PC-3 (cell line): ENCODE measurements at regions not wholly inside any gene's neighbourhood (a gene's known extent, or its start where the extent isn't known, plus 50 kb on each side); places are given as distances from the start of the nearest gene placed in this dataset.

Experiments
- ATAC-seq: fragments of 200-7000 bp; cut with Tn5 transposase; 2 replicates; pipeline ENCODE4 v1.9.1; 2020; ENCODE audit warnings: mild to moderate bottlenecking, moderate library complexity
- BruUV-seq: library from RNA; stranded (reverse); fragments of 400-500 nt; replicated peaks from 2 replicates; lab custom pipeline; 2021; lab: Mats Ljungman, UMichigan
- CTCF ChIA-PET: fragments of 300-600 bp; sonication (Branson Sonifier 250); formaldehyde crosslinking; loops from one replicate; lab custom pipeline; 2022; ENCODE audit warnings: antibody characterized with exemption; lab: Charles Lee
- POLR2A ChIA-PET: fragments of 300-600 bp; sonication (Branson Sonifier 250); formaldehyde crosslinking; loops from one replicate; lab custom pipeline; 2022; ENCODE audit warnings: antibody characterized with exemption; ENCODE audit not compliant: unreplicated experiment; lab: Charles Lee
- DNase-seq: peaks from one replicate; pipeline ENCODE4 v3.0.0-alpha.2; 2015
- H2AFZ ChIP-seq: fragments of 300-600 bp; sonication (generic); 2 replicates; pipeline ENCODE4 v1.6.0; 2016; ENCODE audit warnings: antibody characterized with exemption, low read length
- H3F3A ChIP-seq: fragments of 300-600 bp; sonication (generic); one replicate; pipeline ENCODE4 v1.6.0; 2017; ENCODE audit warnings: antibody characterized with exemption, low read length, control low read depth, mild to moderate bottlenecking; ENCODE audit not compliant: unreplicated experiment
- H3K27ac ChIP-seq: fragments of 300-600 bp; sonication (generic); 2 replicates; pipeline ENCODE4 v1.5.1; 2016; ENCODE audit warnings: mild to moderate bottlenecking, low read length
- H3K27me3 ChIP-seq: fragments of 300-600 bp; sonication (generic); 2 replicates; pipeline ENCODE4 v1.6.1; 2016; ENCODE audit warnings: low read length, mixed read lengths
- H3K36me3 ChIP-seq: fragments of 300-600 bp; sonication (generic); 2 replicates; pipeline ENCODE4 v1.6.1; 2016; ENCODE audit warnings: low read depth, mixed run types, low read length, mixed read lengths
- H3K4me1 ChIP-seq: fragments of 300-600 bp; sonication (generic); 2 replicates; pipeline ENCODE4 v1.5.1; 2016; ENCODE audit warnings: low read length; ENCODE audit not compliant: insufficient read depth
- H3K4me2 ChIP-seq: fragments of 300-600 bp; sonication (generic); 2 replicates; pipeline ENCODE4 v1.6.0; 2016; ENCODE audit warnings: low read length
- H3K4me3 ChIP-seq: fragments of 300-600 bp; sonication (generic); 2 replicates; pipeline ENCODE4 v1.5.1; 2016; ENCODE audit warnings: mild to moderate bottlenecking, low read length, mixed read lengths
- H3K79me2 ChIP-seq: fragments of 300-600 bp; sonication (generic); 2 replicates; pipeline ENCODE4 v1.6.1; 2017; ENCODE audit warnings: low read length, mixed read lengths
- H3K9ac ChIP-seq: fragments of 300-600 bp; sonication (generic); 2 replicates; pipeline ENCODE4 v1.6.0; 2016; ENCODE audit warnings: mild to moderate bottlenecking, low read length
- H3K9me2 ChIP-seq: fragments of 300-600 bp; sonication (generic); replicated peaks from 2 replicates; pipeline ENCODE4 v1.6.1; 2016; ENCODE audit warnings: mixed run types, low read length, mixed read lengths
- H3K9me3 ChIP-seq: fragments of 300-600 bp; sonication (generic); 2 replicates; pipeline ENCODE4 v1.6.1; 2016; ENCODE audit warnings: low read length, mixed read lengths
- H4K20me1 ChIP-seq: fragments of 300-600 bp; sonication (generic); 2 replicates; pipeline ENCODE4 v1.6.1; 2016; ENCODE audit warnings: low read length, mixed read lengths
- EZH2 ChIP-seq: fragments of 300-600 bp; sonication (generic); IDR thresholded peaks from one replicate; pipeline ENCODE4 v1.6.1; 2017; ENCODE audit warnings: antibody characterized with exemption, mild to moderate bottlenecking, low read length; ENCODE audit not compliant: unreplicated experiment
- EZH2phosphoT487 ChIP-seq: fragments of 300-600 bp; sonication (generic); IDR thresholded peaks from 2 replicates; pipeline ENCODE4 v1.6.1; 2018; ENCODE audit warnings: mild to moderate bottlenecking, antibody characterized with exemption, low read length, borderline replicate concordance
- intact Hi-C: fragments of 100-400 bp; cut with micrococcal nuclease; formaldehyde crosslinking; loops from 2 replicates; pipeline ENCODE4 v1.9.0; 2023
- TF ChIP-seq, protein P1 (sequence below): fragments of 300-600 bp; sonication (generic); conservative IDR thresholded peaks from 2 replicates; pipeline ENCODE4 v1.5.1; 2017; ENCODE audit warnings: antibody characterized with exemption, low read depth, mild to moderate bottlenecking, low read length

- Histone ChIP-seq H3K9ac (peak overlapping the region; percentile 54), H3K27ac (peak overlapping the region; percentile 95), H3F3A (no peaks in the 10 kb centered on the region), H3K36me3 (no peaks in the 10 kb centered on the region), H3K4me2 (no peak overlapping the region), H3K4me3 (no peak overlapping the region), H3K9me3 (no peaks in the 10 kb centered on the region), H3K27me3 (no peaks in the 10 kb centered on the region), H3K9me2 (no peaks in the 10 kb centered on the region), H3K79me2 (no peaks in the 10 kb centered on the region), H3K4me1 (peaks cover 43% of the 10 kb centered on the region), H2AFZ (no peak overlapping the region), H4K20me1 (no peaks in the 10 kb centered on the region)
- CTCF ChIA-PET, result no interaction called here
- no peak for ATAC-seq
- DNase-seq, result no peak
- TF ChIP-seq EZH2 (no peak), EZH2phosphoT487 (no peak)
- TF ChIP-seq, protein P1, sequence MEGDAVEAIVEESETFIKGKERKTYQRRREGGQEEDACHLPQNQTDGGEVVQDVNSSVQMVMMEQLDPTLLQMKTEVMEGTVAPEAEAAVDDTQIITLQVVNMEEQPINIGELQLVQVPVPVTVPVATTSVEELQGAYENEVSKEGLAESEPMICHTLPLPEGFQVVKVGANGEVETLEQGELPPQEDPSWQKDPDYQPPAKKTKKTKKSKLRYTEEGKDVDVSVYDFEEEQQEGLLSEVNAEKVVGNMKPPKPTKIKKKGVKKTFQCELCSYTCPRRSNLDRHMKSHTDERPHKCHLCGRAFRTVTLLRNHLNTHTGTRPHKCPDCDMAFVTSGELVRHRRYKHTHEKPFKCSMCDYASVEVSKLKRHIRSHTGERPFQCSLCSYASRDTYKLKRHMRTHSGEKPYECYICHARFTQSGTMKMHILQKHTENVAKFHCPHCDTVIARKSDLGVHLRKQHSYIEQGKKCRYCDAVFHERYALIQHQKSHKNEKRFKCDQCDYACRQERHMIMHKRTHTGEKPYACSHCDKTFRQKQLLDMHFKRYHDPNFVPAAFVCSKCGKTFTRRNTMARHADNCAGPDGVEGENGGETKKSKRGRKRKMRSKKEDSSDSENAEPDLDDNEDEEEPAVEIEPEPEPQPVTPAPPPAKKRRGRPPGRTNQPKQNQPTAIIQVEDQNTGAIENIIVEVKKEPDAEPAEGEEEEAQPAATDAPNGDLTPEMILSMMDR, result no peak
- POLR2A ChIA-PET, result interaction anchor here (0.5 to 1.9 kb wide), 4 partner anchors 98 to 199 kb away, joined by 4 to 15 read pairs (median 10); no protein-coding TSS in a partner anchor
- no TSS peak for BruUV-seq
- intact Hi-C loops, result no loop called here
Measured at GRCh38 chr13:44267203-44267602, 106.4 kb upstream of the SERP2 start.

DNA sequence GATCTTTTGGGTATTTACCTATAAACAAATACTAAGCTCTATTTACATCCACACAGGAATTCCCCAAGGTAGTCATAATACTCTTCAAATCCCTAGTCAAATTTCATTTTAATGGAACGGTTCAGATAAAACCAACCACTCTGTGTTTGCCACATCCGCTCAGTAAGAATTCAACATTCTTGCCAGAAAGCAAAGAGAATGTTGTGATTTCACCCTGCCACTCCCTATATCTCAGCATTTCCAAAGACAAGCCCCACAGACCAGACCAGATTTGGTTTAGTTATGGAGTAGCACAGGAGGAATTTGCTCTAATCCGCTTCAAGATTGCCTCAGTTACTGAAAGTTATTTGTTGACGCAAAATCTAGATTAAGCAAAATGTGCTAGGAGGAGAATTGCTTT, 105.6 kb upstream of the SERP2 start:
- Histone ChIP-seq H3K9me3 (no peaks in the 10 kb centered on the region), H4K20me1 (no peaks in the 10 kb centered on the region), H3K27me3 (no peaks in the 10 kb centered on the region), H3K9me2 (no peaks in the 10 kb centered on the region), H3F3A (no peaks in the 10 kb centered on the region), H3K4me2 (peak overlapping the region; percentile 63), H3K4me1 (peaks cover 43% of the 10 kb centered on the region), H3K79me2 (no peaks in the 10 kb centered on the region), H3K9ac (peak overlapping the region; percentile 66), H2AFZ (no peak overlapping the region), H3K27ac (peak overlapping the region; percentile 95), H3K4me3 (no peak overlapping the region), H3K36me3 (no peaks in the 10 kb centered on the region)
- intact Hi-C loops, result loop anchor here (1.0 to 2.0 kb wide), 2 partner anchors 36 to 39 kb away; no protein-coding TSS in a partner anchor
- DNase-seq (peak; percentile 91), ATAC-seq (peak; percentile 83)
- TF ChIP-seq EZH2 (no peak), EZH2phosphoT487 (no peak)
- TF ChIP-seq, protein P1, result no peak
- no TSS peak for BruUV-seq
- ChIA-PET CTCF (interaction anchor here (0.5 kb wide), 1 partner anchor 167 kb away, joined by 4 read pairs; no protein-coding TSS in a partner anchor), POLR2A (interaction anchor here (0.5 to 1.9 kb wide), 4 partner anchors 97 to 200 kb away, joined by 4 to 15 read pairs (median 10); no protein-coding TSS in a partner anchor)

DNA sequence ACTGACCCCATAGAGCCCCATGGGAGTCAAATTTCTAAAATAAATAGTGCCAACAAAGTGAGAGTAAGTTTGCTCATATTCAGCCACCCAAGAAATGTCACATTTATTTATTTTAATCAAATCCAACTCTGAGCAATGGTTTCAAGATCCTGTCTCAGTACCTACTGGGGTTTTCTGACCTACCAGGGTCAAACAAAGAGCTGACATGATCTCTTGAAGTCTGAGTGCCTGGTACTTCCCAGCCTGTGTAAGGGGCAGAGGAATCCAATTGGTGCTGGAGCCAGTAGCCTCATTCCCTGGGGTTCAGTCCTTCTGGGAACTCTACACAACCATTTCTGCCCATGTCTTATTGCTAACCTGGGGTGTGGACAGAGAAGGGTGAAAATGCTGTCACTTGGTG, 104.6 kb upstream of the SERP2 start:
- Histone ChIP-seq H3K36me3 (no peaks in the 10 kb centered on the region), H3K9me3 (no peaks in the 10 kb centered on the region), H3K9me2 (no peaks in the 10 kb centered on the region), H3K9ac (peak overlapping the region; percentile 66; the same call in 1 of the 2 replicates), H3F3A (no peaks in the 10 kb centered on the region), H3K4me1 (peaks cover 48% of the 10 kb centered on the region), H3K4me3 (no peak overlapping the region), H3K27ac (peak overlapping the region; percentile 95), H3K27me3 (no peaks in the 10 kb centered on the region), H3K79me2 (no peaks in the 10 kb centered on the region), H2AFZ (no peak overlapping the region), H3K4me2 (0 out of 2 replicates have a peak overlapping the region, but pooled peaks have one; percentile 63), H4K20me1 (no peaks in the 10 kb centered on the region)
- ATAC-seq (no peak), DNase-seq (no peak)
- ChIA-PET POLR2A (interaction anchor here (1.9 kb wide), 1 partner anchor 168 kb away, joined by 13 read pairs; no protein-coding TSS in a partner anchor), CTCF (no interaction called here)
- no TSS peak for BruUV-seq
- intact Hi-C loops, result loop anchor here (1.0 to 2.0 kb wide), 2 partner anchors 37 to 38 kb away; no protein-coding TSS in a partner anchor
- TF ChIP-seq, protein P1, result no peak
